ENCODE measurements at regions not wholly inside any gene's neighbourhood (a gene's known extent, or its start where the extent isn't known, plus 50 kb on each side); places are given as distances from the start of the nearest gene placed in this dataset.

DNA sequence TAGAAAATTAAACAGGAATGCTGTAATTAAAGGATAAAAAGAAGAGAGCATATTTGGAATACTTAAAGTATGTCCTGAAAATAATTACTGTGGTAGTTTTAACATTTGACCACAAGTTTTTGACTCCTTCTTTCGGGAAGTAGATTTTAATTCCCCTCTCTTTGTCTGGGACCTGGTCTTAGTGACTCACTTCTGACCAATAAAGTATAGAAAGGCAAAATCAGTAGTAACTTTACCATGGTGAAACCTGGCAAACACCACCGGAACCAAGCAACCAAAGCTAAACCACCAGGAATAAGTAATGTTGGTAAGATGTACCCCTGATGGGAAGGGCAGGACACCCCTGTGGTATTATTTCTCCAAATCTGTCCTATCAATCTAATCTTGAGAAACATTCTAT, 314.8 kb downstream of the PDHA2 start:
- no peak overlapping the region for H3K4me3 ChIP-seq (ENCODE audit: low read depth in 1 of 3, low read length in 3 of 3)
- H3K9ac ChIP-seq (ENCODE audit: low read depth in 1 of 2, low read length in 2 of 2): no peak overlapping the region
- no peaks in the 10 kb centered on the region for H3K27me3 ChIP-seq (ENCODE audit: control insufficient read depth in 4 of 4, insufficient read depth in 4 of 4, low read length in 3 of 4)
- WGBS: 77% methylated on average over 2 of the region's 2 CpGs
- DNase-seq (ENCODE audit: low spot score): no peak
- no peaks in the 10 kb centered on the region for H3K36me3 ChIP-seq (ENCODE audit: control insufficient read depth in 4 of 4, insufficient read depth in 3 of 4, low read depth in 1 of 4, low read length in 3 of 4)
- no peaks in the 10 kb centered on the region for H3K4me1 ChIP-seq (ENCODE audit: control insufficient read depth in 4 of 4, insufficient read depth in 4 of 4, low read length in 3 of 4)
- TF ChIP-seq RXRA (IDR thresholded peaks at IDR 0.05) (no peak), GABPA (IDR thresholded peaks at IDR 0.05 in 1 of 2, conservative IDR thresholded peaks at IDR 0.05 in 1 of 2) (no peak), HNF4G (IDR thresholded peaks at IDR 0.05) (no peak), EGR1 (IDR thresholded peaks at IDR 0.05; ENCODE audit: low read depth in 2 of 2) (no peak), NR2F2 (IDR thresholded peaks at IDR 0.05) (no peak), FOXA1 (IDR thresholded peaks at IDR 0.05) (no peak), RAD21 (IDR thresholded peaks at IDR 0.05) (no peak), JUND (IDR thresholded peaks at IDR 0.05) (no peak)
- TF ChIP-seq, protein P1, sequence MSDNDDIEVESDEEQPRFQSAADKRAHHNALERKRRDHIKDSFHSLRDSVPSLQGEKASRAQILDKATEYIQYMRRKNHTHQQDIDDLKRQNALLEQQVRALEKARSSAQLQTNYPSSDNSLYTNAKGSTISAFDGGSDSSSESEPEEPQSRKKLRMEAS (IDR thresholded peaks at IDR 0.05): no peak
- TF ChIP-seq, protein P2, sequence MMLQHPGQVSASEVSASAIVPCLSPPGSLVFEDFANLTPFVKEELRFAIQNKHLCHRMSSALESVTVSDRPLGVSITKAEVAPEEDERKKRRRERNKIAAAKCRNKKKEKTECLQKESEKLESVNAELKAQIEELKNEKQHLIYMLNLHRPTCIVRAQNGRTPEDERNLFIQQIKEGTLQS (IDR thresholded peaks at IDR 0.05): no peak
- no peaks in the 10 kb centered on the region for H3K9me3 ChIP-seq (ENCODE audit: control insufficient read depth in 4 of 4, low read length in 3 of 4)
- H3K27ac ChIP-seq (ENCODE audit: low read depth in 1 of 2, low read length in 2 of 2): no peak overlapping the region

DNA sequence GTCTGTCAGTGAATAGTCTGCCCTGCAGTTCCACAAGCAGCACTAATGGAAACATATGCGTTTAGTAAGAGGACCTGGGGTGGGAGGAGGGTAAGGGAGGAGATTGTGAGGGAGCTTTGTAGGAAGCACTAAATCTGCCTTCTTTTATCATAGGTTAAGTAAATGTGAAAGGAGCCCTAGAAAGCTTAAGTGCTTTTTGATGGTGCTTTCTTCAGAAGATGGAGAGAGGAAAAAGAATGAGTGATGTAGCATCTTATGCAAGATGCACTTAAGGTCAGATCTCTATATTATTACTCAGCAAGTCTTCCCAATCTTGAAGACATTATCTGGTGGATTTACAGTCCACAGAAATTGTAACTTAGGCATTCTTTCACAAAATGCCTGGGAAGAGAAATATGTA, 322.7 kb downstream of the PDHA2 start:
- H3K27me3 ChIP-seq (ENCODE audit: control insufficient read depth in 4 of 4, insufficient read depth in 4 of 4, low read length in 3 of 4): no peaks in the 10 kb centered on the region
- no peak for DNase-seq (ENCODE audit: low spot score)
- H3K36me3 ChIP-seq (ENCODE audit: control insufficient read depth in 4 of 4, insufficient read depth in 3 of 4, low read depth in 1 of 4, low read length in 3 of 4): no peaks in the 10 kb centered on the region
- H3K9ac ChIP-seq (ENCODE audit: low read depth in 1 of 2, low read length in 2 of 2): no peak overlapping the region
- no peak overlapping the region for H3K27ac ChIP-seq (ENCODE audit: low read depth in 1 of 2, low read length in 2 of 2)
- no peak overlapping the region for H3K4me3 ChIP-seq (ENCODE audit: low read depth in 1 of 3, low read length in 3 of 3)
- no peaks in the 10 kb centered on the region for H3K9me3 ChIP-seq (ENCODE audit: control insufficient read depth in 4 of 4, low read length in 3 of 4)
- WGBS: 46% methylated on average over 1 of the region's 1 CpG
- H3K4me1 ChIP-seq (ENCODE audit: control insufficient read depth in 4 of 4, insufficient read depth in 4 of 4, low read length in 3 of 4): no peaks in the 10 kb centered on the region
- TF ChIP-seq, protein P3, sequence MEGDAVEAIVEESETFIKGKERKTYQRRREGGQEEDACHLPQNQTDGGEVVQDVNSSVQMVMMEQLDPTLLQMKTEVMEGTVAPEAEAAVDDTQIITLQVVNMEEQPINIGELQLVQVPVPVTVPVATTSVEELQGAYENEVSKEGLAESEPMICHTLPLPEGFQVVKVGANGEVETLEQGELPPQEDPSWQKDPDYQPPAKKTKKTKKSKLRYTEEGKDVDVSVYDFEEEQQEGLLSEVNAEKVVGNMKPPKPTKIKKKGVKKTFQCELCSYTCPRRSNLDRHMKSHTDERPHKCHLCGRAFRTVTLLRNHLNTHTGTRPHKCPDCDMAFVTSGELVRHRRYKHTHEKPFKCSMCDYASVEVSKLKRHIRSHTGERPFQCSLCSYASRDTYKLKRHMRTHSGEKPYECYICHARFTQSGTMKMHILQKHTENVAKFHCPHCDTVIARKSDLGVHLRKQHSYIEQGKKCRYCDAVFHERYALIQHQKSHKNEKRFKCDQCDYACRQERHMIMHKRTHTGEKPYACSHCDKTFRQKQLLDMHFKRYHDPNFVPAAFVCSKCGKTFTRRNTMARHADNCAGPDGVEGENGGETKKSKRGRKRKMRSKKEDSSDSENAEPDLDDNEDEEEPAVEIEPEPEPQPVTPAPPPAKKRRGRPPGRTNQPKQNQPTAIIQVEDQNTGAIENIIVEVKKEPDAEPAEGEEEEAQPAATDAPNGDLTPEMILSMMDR (IDR thresholded peaks at IDR 0.05; ENCODE audit: low read depth, low read length, missing input control): no peak

DNA sequence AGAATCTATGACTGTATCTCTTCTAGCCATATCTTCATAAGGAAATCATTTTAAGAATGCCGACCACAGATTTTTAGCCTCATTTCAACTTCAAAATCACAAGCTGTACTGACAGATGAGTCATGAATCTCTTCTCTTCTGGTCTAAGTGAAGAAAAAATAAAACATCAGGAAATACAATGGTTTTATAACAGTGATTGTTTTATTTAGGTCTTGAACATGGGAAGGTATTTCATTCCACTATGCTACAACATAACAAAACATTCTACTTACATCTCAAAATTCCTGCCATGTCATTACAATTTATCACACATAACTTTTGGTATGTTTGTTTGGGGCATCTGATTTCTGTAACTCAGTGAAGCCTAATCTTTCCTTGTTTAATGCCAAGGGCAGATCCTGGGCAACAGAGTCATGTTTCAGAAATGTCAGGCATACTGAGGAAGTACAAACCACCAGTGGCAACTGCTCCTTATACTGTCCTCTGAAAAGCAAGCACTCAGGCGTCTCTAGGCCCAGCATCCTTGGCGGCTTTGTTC, 325.0 kb downstream of the PDHA2 start:
- Histone ChIP-seq H3K27ac (ENCODE audit: low read depth in 1 of 2, low read length in 2 of 2) (no peak overlapping the region), H3K4me1 (ENCODE audit: control insufficient read depth in 4 of 4, insufficient read depth in 4 of 4, low read length in 3 of 4) (no peaks in the 10 kb centered on the region), H3K4me3 (ENCODE audit: low read depth in 1 of 3, low read length in 3 of 3) (no peak overlapping the region), H3K9me3 (ENCODE audit: control insufficient read depth in 4 of 4, low read length in 3 of 4) (no peaks in the 10 kb centered on the region), H3K36me3 (ENCODE audit: control insufficient read depth in 4 of 4, insufficient read depth in 3 of 4, low read depth in 1 of 4, low read length in 3 of 4) (no peaks in the 10 kb centered on the region), H3K9ac (ENCODE audit: low read depth in 1 of 2, low read length in 2 of 2) (no peak overlapping the region), H3K27me3 (ENCODE audit: control insufficient read depth in 4 of 4, insufficient read depth in 4 of 4, low read length in 3 of 4) (no peaks in the 10 kb centered on the region)
- TF ChIP-seq GABPA (IDR thresholded peaks at IDR 0.05 in 1 of 2, conservative IDR thresholded peaks at IDR 0.05 in 1 of 2) (no peak), EGR1 (IDR thresholded peaks at IDR 0.05; ENCODE audit: low read depth in 2 of 2) (no peak), FOXA1 (IDR thresholded peaks at IDR 0.05) (no peak), RAD21 (IDR thresholded peaks at IDR 0.05) (no peak), HNF4G (IDR thresholded peaks at IDR 0.05) (no peak), NR2F2 (IDR thresholded peaks at IDR 0.05) (no peak), YY1 (IDR thresholded peaks at IDR 0.05) (no peak), HNF4A (conservative IDR thresholded peaks at IDR 0.05) (no peak), SP1 (IDR thresholded peaks at IDR 0.05) (no peak)
- TF ChIP-seq, protein P1 (IDR thresholded peaks at IDR 0.05): no peak
- TF ChIP-seq, protein P4, sequence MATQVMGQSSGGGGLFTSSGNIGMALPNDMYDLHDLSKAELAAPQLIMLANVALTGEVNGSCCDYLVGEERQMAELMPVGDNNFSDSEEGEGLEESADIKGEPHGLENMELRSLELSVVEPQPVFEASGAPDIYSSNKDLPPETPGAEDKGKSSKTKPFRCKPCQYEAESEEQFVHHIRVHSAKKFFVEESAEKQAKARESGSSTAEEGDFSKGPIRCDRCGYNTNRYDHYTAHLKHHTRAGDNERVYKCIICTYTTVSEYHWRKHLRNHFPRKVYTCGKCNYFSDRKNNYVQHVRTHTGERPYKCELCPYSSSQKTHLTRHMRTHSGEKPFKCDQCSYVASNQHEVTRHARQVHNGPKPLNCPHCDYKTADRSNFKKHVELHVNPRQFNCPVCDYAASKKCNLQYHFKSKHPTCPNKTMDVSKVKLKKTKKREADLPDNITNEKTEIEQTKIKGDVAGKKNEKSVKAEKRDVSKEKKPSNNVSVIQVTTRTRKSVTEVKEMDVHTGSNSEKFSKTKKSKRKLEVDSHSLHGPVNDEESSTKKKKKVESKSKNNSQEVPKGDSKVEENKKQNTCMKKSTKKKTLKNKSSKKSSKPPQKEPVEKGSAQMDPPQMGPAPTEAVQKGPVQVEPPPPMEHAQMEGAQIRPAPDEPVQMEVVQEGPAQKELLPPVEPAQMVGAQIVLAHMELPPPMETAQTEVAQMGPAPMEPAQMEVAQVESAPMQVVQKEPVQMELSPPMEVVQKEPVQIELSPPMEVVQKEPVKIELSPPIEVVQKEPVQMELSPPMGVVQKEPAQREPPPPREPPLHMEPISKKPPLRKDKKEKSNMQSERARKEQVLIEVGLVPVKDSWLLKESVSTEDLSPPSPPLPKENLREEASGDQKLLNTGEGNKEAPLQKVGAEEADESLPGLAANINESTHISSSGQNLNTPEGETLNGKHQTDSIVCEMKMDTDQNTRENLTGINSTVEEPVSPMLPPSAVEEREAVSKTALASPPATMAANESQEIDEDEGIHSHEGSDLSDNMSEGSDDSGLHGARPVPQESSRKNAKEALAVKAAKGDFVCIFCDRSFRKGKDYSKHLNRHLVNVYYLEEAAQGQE (IDR thresholded peaks at IDR 0.05): no peak
- no peak for DNase-seq (ENCODE audit: low spot score)
- 72% methylated on average over 3 of the region's 3 CpGs for WGBS

All from liver (tissue), 8 donors.